ENCODE measurements at regions not wholly inside any gene's neighbourhood (a gene's known extent, or its start where the extent isn't known, plus 50 kb on each side); places are given as distances from the start of the nearest gene placed in this dataset.
"Not testable (repeated sequence)": the region's sequence is repeated elsewhere in the genome, so short reads cannot be mapped to it uniquely, and the experiment has no call there.

DNA sequence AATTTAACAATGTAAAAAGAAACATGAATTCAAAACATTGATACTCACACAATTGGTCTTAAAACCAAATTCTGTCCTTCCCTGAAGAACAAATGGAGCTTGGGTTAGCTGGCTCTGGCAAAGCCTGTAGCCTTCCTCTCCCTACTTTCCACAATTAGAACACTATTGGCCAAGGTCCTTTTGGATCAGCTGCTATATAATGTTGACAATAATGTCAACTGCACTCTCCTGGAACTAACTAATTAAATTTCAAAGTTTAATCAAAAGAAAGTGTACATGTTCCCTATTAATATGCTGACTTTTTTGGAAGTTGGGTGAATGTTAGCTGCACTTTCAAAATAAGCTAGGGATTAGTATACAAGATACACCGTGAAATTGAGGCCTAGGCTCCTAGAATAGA is 440.1 kb upstream of the NFE2L3 start:
- no peak for DNase-seq (ENCODE audit: low spot score)

DNA sequence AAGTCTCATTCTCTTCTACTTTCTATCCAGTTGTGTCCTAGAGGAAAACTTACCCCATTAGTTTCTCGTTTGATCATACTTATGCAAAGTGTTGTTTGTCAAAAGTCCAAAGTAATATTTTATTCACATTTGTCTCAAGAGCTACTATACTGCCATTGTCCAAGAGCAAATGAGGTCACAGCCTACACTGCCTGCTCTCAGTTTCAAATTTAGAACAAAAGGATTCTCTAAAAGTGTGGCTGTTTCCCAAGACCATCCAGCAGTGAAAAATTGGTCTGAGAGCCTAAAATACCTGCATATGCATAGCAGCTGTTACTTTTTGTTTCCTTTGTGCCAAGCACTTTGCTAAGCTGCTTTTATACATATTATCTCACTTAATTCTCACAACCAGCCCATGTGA is 439.5 kb upstream of the NFE2L3 start:
- DNase-seq (ENCODE audit: low spot score): no peak

DNA sequence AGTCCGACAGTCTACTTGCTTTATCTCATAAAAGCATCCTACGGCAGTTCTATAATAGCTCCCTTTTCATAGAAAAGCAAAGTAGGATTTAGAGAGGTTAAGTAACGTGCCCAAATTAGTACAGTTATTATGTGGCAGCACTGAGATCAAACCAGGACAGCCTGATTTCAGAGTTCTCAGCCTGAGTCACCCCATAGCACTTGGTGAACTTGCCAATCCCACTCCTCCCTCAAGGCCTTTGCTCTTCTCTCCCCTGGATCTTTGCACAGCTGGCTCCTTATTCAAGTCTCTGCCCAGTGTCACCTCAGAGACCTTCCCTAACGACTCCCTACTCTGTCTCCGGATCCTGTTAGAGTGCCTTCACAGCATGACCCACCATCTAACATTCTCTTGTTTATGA is 438.0 kb upstream of the NFE2L3 start:
- no peak for DNase-seq (ENCODE audit: low spot score)

DNA sequence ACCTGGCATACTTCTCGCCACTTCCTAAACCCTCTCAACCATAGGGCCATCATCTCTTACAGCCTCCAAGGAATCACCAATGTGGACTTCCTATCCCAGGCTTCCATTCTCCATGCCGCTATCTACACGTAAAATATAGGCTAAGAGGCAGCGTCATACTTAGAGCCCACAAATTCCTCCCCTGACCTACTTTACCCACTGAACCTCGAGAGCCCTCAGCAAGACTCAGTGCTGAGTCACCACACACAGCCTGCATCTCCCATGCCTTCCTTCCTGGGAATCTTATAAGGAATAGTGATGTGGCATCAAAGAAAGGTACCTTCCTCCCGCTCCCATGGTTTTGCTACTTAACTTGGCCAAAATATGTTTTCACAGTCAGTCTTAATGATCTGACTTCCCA is 435.6 kb upstream of the NFE2L3 start:
- DNase-seq (ENCODE audit: low spot score): no peak

DNA sequence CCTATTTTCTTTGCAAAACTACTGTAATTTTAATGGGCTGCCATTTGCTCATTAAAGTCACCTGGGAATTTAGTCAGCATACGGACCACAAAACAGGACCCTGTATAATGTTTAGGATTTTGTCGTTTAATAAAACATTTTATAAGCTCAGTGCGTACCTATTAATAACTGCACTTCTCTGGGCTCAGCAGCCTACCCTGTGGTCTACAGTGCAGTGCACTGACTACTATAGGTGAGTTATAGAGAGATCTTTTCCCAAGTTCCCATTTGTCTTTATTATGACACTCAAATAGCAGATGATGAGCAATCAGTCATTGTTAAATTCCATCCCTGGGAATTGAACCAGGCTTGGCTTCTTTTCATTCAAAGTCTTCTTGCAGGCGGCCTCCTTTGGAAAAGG is 433.4 kb upstream of the NFE2L3 start:
- DNase-seq (ENCODE audit: low spot score): no peak

DNA sequence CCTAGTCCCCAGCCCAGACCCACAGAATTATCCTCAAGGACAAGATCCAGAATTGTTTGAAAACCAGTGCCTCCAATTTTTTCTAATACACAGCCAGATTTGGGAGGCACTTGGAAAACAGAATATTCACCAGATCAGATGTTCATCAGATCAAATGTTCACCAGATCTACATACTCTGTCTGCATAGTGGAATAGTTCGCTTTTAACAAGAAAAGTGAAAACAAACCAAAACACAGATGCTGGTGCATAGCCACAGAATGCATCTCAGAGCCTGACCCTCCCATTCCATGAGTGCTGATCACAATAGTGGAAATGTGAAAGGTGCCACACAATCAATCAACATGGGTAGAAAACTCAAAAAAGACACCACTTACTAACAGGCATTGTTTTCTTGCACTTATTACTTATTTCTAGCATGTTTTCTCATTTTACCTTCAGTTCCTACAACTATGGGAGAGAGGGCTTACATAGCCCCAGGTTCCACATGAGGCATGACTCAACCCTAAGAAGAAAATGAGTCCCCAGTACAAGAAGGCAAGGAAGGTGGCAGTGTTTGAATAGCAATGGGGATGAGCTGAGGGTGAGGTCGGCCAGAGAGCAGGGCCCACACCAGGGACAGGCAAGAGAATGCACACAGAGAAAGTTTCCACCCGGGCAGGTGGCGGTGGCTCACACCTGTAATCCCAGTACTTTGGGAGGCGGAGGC is 432.7 kb upstream of the NFE2L3 start:
- DNase-seq (ENCODE audit: low spot score): no peak

DNA sequence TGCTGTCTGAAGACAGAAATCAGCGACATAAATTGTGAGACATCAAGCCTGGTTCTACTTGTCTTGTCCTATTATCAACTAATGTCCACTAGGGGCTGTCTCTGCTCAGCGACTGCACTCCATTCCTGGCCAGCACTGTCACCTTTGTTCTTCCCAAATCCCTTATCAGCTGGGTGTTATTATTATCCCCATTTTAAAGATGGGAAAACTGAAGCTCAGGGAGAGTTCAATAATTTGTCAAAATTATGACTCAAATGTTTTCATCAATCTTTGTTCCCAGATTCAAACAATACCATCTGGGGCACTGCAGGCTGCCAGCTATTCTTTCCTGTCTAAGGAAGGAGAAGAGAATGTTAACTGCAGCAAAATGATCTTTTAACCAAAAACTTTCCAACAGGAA is 431.6 kb upstream of the NFE2L3 start:
- DNase-seq (ENCODE audit: low spot score): peak; percentile 25

DNA sequence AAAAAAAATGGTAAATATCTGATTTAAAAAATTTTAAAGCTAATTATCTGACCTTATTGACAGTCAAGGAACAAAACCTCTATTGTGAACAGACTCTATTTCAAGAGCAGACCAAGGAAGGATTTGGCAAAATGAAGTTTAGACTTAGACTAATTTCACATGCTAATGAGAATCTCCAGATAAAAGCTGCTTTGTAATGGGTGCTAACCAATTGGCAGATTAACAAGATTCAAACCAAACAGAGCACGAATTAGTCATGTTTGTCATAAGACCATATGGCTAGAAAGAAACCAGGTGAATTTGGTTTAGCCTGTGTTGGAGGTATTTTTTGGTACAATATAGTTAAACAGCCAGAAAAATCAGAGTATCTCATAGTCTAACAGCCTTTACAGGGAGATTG is 429.1 kb upstream of the NFE2L3 start:
- no peak for DNase-seq (ENCODE audit: low spot score)

DNA sequence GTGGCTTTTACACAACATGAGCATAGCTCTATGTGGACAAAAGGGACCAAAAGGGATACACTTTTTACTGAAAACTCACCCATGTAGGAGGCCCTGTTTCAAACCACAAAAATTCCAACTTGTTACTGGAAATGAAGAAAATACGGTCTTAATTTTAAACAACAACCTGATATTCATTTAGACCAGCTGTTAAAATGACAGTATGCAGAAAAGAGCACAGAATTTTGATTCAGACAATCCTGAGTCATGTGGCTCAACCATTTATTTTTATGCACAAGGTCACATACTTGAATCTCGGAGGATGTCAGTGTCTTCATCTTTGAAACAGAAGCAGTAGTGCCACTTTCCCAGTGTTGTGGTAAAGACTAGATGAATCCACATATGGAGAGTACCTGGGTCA is 426.5 kb upstream of the NFE2L3 start:
- no peak for DNase-seq (ENCODE audit: low spot score)

DNA sequence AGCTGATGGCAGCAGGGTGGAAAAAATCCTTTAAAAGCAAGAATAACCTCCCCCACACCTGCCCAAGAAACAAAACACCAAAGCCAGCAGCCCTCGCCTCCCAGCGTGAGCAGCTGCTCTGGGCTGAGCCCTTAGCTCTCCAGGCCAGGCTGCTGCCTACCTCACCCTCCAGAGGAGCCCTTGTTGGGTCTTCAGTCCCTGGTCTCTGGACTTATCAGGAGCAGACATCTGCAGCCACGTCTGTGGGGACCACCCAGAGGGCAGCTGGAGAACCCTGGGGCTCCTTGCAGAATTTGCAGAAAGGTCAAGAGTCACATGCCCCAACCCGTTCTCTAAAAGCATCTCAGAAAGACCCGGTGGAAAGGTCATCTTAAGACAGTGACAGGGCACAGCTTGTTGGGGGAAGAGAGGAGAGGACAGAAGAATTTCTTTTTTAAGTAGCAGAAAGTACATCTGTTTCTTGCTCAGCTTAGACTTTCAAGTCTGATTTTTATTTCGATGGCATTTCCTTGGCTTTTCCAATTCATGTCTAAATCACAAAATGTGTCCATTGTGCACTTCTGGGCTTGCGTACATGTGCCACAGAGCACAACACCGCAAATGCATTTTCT is 425.7 kb upstream of the NFE2L3 start:
- no peak for DNase-seq (ENCODE audit: low spot score)

DNA sequence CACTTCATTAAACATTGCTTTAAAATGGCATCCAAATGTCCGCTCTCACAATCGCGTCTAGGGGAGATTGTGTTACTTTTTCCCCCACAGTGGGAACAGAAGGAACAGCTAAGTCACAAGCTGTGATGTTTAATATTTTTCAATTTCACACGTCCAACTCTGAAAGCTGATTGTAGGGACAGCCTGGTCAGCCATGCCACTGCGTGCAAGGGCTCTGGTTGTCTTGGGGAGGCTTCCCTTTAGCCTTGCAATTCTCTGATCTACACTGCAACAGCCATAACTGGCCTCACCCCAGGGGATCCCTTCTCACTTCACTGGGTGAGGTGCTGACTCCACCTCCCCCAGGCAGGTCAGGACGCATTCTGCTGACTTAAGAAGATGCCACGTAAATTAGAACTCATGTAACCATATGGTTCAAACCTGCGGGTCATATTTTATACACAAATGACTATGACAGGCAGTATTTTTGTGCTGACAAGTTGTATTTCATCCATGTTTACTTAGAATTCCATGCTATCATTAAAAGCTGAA is 425.2 kb upstream of the NFE2L3 start:
- no peak for DNase-seq (ENCODE audit: low spot score)

DNA sequence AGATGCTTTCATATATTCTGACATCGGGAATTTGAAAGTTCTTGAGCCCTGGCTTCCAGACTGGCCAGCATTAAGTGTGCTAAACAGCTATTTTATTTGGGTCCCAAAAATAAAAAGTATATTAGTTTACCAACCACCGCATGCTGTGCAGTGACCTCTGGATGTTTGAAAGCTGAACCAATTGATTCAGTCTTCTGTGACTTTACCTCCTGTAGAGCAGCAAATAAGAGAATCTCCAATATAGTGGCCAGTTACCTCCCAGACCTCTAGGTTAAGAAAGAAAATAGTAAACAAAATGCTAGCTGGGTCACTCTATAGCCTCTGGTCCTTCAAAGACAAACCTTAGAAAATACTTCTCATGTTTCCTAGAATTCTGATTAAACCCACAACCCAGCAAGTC is 424.6 kb upstream of the NFE2L3 start:
- no peak for DNase-seq (ENCODE audit: low spot score)

DNA sequence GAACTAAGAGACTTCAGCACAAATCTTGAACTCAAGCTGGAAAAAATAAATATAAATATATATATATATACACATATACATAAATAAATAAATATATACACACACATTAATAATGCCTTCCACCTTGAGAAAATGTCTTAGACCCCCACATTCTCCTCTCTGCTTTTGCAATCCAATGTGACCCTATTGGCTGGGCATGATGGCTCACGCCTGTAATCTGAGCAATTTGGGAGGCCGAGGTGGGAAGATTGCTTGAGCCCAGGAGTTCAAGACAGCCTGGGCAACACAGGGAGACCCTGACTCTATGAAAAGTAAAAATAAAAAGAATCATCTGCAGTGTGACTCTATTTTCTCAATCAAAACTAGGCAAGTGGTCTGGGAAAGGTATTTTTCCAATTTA is 424.1 kb upstream of the NFE2L3 start:
- no peak for DNase-seq (ENCODE audit: low spot score)

DNA sequence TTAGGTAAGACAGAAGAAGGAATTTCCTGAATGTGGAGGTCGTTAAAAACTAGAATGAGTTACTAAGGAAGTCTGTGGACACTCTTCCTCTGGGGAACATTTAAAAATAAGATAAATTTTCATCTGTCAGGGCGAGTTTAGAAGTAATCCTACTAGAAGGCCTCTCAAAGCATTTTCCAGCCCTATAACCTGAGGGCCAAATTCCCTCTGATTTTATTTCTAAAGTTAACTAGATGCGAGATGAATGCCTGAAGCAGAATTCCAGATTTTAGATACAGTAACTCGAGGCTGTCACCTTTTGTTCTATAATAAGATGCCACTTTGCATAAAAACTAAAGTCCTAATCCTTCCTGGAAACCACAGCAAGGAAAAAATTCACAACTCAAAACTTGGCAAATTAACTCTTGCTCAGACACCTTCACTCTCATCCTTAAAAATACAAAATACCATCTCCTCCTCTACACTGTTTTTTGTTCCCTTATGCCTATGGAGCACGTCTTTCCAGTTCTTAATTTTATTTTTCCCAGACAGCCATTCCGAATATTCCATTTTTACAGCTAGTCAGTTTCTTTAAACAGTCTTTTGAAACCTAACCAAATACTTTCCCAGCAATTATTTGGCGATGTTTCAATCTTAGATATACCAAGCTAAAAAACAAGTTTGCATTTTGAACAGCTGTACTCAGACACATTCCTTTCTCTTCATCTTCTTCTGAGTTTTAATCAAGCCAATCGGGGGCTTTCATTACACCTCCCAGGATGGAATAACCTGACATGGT is 420.7 kb upstream of the NFE2L3 start:
- no peak for DNase-seq (ENCODE audit: low spot score)

DNA sequence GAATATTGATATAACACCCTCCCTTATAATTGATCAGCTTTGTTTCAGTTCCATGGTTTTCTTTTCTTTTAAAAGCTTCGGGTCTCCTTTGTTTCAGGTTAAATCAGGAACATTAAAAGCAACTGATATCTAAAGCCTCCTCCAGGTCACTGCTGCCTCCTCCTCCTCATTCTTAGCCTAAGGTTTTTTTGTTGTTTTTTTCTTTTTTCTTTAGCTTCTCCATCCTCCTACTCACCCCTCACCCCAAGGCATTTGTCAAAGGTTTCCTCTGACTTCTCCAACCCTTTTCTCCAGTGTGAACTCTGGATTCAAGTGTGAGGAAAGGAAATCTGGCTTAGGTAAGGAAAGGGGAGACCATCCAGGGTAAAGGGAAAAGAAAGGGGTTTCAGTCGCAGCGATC is 420.2 kb upstream of the NFE2L3 start:
- no peak for DNase-seq (ENCODE audit: low spot score)

DNA sequence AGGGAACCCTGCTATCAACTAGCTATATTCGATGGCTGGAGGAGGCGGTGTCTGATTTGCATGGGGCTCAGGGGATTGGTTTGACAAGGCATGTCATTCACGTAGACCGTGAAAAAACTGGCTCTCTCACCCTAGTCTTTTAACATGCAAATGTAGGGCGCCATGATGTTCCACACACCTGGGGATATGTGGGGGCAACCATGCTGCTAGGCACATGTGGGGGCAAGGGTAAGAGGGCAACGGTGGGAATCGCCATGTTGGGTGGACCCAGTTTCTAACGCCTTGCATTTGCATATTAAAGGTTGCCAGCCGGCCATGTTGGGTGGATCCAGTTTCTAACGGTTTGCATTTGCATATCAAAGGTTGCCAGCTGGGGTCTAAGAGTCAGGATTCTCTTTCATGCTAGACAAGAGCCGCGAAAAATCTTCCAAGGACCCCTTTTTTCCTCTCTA is 419.2 kb upstream of the NFE2L3 start:
- no peak for DNase-seq (ENCODE audit: low spot score)

DNA sequence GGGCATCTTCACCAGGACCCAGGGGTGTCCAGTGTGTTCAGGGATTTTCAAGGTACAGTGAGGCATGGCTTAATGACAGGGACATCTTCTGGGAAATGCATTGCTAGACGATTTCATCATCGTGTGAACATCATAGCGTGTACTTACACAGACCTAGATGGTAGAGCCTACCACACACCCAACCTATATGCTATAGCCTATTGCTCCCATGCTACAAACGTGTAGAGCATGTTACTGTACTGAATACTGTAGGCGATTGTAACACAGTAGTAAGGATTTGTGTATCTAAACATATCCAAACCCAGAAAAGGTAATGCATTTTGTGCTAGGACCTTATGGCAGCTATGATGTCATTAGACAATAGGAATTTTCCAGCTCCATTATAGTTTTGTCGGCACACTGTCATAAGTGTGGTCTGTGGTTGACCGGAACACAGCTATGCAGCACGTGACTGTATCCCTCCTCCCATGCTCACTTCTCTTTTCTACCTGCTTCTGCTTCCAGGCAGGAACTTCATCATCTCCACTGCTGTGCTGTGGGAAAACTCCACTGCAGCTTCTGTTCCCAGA is 416.2 kb upstream of the NFE2L3 start:
- DNase-seq (ENCODE audit: low spot score): no peak

DNA sequence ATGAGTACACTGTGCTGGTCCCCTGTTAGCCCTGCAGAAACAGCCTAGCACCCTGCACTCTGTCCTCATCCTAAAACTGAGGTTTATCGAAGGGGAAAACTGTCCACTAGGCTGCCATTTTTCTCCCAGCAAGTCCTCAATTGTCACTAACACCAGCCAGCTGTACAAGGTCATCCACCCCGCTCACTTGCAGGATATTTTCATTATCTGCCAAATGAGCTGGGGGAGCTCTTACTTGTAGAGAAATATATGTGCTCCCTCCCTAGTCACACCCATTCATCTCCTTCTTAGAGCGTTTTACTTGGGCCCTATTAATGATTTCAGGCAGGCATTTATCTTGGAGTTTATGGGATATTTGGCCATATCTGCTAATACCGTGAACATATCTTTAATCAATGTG is 413.5 kb upstream of the NFE2L3 start:
- DNase-seq (ENCODE audit: low spot score): no peak

DNA sequence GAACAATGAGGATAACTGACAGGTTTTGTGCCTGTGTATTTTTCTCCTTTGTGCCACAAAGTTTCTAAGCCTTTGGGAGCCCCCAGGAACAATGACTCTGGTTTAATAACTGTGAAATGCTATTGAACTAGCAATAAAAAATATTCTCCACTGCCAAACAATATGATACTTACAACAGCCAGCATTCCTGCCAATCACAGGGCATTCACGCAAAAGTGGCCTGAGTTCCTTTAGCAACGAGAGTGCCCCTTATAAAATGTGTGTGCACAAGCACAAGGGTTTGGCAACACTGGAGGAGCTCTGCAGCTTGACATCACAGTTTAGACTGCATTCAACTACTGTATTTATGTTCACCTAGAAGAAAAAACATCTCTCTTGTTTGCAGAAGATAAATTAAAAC is 412.9 kb upstream of the NFE2L3 start:
- DNase-seq (ENCODE audit: low spot score): no peak

DNA sequence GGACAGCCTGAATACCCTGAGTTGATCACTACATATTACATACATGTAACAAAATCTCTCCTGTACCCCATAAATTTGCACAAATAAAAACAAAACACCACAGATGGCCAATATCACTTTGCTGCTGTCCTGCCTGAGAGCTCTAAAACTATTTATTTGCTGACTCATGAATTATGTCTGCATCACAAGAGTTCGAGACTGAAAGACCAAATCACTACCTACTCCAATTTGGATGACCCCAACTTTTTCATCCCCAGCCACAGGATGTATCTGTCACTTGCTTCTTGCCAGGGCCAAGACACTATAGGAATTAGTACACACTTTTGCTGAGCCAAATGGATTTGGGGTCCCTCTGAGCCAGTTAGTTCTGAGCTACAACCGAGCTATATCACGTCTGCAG is 409.7 kb upstream of the NFE2L3 start:
- no peak for DNase-seq (ENCODE audit: low spot score)

DNA sequence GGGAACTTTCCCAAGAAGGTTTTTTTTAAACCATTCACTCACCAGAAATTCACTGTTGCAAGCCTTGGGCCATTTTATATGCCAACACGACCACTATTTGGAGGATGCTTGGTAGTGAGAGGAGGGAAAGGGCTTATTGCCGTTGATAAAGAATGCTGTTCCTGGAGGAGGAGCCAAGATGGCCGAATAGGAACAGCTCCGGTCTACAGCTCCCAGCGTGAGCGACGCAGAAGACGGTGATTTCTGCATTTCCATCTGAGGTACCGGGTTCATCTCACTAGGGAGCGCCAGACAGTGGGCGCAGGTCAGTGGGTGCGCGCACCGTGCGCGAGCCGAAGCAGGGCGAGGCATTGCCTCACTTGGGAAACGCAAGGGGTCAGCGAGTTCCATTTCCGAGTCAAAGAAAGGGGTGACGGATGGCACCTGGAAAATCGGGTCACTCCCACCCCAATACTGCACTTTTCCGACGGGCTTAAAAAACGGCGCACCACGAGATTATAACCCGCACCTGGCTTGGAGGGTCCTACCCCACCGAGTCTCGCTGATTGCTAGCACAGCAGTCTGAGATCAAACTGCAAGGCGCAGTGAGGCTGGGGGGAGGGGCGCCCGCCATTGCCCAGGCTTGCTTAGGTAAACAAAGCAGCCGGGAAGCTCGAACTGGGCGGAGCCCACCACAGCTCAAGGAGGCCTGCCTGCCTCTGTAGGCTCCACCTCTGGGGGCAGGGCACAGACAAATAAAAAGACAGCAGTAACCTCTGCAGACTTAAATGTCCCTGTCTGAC is 408.1 kb upstream of the NFE2L3 start:
- not testable (repeated sequence) for DNase-seq (ENCODE audit: low spot score)

Data from HuH-7.5 (cell line).